ENCODE measurements at regions not wholly inside any gene's neighbourhood (a gene's known extent, or its start where the extent isn't known, plus 50 kb on each side); places are given as distances from the start of the nearest gene placed in this dataset.

GRCh38 chr9:23342291-23342690 is 483.7 kb downstream of the ELAVL2 start:
- no peak overlapping the region for H3K27ac ChIP-seq
- no peak for TF ChIP-seq ZFX (IDR thresholded peaks at IDR 0.05; ENCODE audit: borderline replicate concordance)
- no peak for TF ChIP-seq CTCF (IDR thresholded peaks at IDR 0.05)

GRCh38 chr9:23343226-23343625 is 482.8 kb downstream of the ELAVL2 start:
- TF ChIP-seq ZFX (IDR thresholded peaks at IDR 0.05; ENCODE audit: borderline replicate concordance) (no peak), CTCF (IDR thresholded peaks at IDR 0.05) (no peak)

GRCh38 chr9:23361096-23361495 is 464.9 kb downstream of the ELAVL2 start:
- no peak overlapping the region for H3K27ac ChIP-seq
- TF ChIP-seq CTCF (IDR thresholded peaks at IDR 0.05) = no peak
- TF ChIP-seq ZFX (IDR thresholded peaks at IDR 0.05; ENCODE audit: borderline replicate concordance) = no peak

More at GRCh38 chr9:23343226-23343625, 482.8 kb downstream of the ELAVL2 start:
- H3K27ac ChIP-seq = no peak overlapping the region

- no peak for TF ChIP-seq CTCF (IDR thresholded peaks at IDR 0.05)
- no peak for TF ChIP-seq ZFX (IDR thresholded peaks at IDR 0.05; ENCODE audit: borderline replicate concordance)
- no peak overlapping the region for H3K27ac ChIP-seq
Observed at GRCh38 chr9:23372703-23373102, 453.3 kb downstream of the ELAVL2 start.

- peak overlapping the region; percentile 63 for H3K27ac ChIP-seq
- TF ChIP-seq ZFX (IDR thresholded peaks at IDR 0.05; ENCODE audit: borderline replicate concordance) (no peak), CTCF (IDR thresholded peaks at IDR 0.05) (no peak)
Observed at GRCh38 chr9:23375511-23375910, 450.5 kb downstream of the ELAVL2 start.

- no peak overlapping the region for H3K27ac ChIP-seq
- TF ChIP-seq CTCF (IDR thresholded peaks at IDR 0.05) = no peak
- TF ChIP-seq ZFX (IDR thresholded peaks at IDR 0.05; ENCODE audit: borderline replicate concordance) = no peak
Observed at GRCh38 chr9:23379842-23380241, 446.2 kb downstream of the ELAVL2 start.

- TF ChIP-seq CTCF (IDR thresholded peaks at IDR 0.05) (no peak), ZFX (IDR thresholded peaks at IDR 0.05; ENCODE audit: borderline replicate concordance) (no peak)
- H3K27ac ChIP-seq = no peak overlapping the region
Observed at GRCh38 chr9:23380821-23381220, 445.2 kb downstream of the ELAVL2 start.
